DND-41 (cell line): ENCODE measurements at regions not wholly inside any gene's neighbourhood (a gene's known extent, or its start where the extent isn't known, plus 50 kb on each side); places are given as distances from the start of the nearest gene placed in this dataset.

Experiments used
- ATAC-seq: fragments of 200-7000 bp; cut with Tn5 transposase; 3 replicates; pipeline ENCODE4 v1.9.1; 2021; ENCODE audit warnings: low read depth; ENCODE audit not compliant: insufficient read depth
- DNase-seq: peaks from one replicate; pipeline ENCODE4 v3.0.0-alpha.2; 2020
- H2AFZ ChIP-seq: 2 replicates; pipeline ENCODE4 v1.6.0; 2012; ENCODE audit warnings: low read depth, low read length
- H3K27ac ChIP-seq: 2 replicates; pipeline ENCODE4 v1.5.1; 2012; ENCODE audit warnings: low read length, inconsistent platforms
- H3K27me3 ChIP-seq: fragments of 200-600 bp; sonication (generic); 2 replicates; pipeline ENCODE4 v1.6.0; 2012; ENCODE audit warnings: low read length, mild to moderate bottlenecking, inconsistent platforms; ENCODE audit not compliant: insufficient read depth, poor library complexity
- H3K36me3 ChIP-seq: 2 replicates; pipeline ENCODE4 v1.5.1; 2012; ENCODE audit warnings: low read length, inconsistent platforms; ENCODE audit not compliant: insufficient read depth
- H3K4me1 ChIP-seq: 2 replicates; pipeline ENCODE4 v1.5.1; 2012; ENCODE audit warnings: mild to moderate bottlenecking, low read length; ENCODE audit not compliant: insufficient read depth
- H3K4me2 ChIP-seq: 2 replicates; pipeline ENCODE4 v1.6.0; 2012; ENCODE audit warnings: mild to moderate bottlenecking, moderate library complexity, low read length, inconsistent platforms; ENCODE audit not compliant: insufficient read depth
- H3K4me3 ChIP-seq, 2 experiments: fragments of 200-600 bp in 1 of 2; shearing (Covaris generic) in 1 of 2; 2 replicates each; pipeline ENCODE4 v1.5.1; 2012 to 2016; ENCODE audit warnings: inconsistent platforms in 2 of 2, low read length in 2 of 2, mild to moderate bottlenecking in 2 of 2, low read depth in 1 of 2, moderate library complexity in 1 of 2
- H3K79me2 ChIP-seq: 2 replicates; pipeline ENCODE4 v1.6.0; 2012; ENCODE audit warnings: low read length, inconsistent platforms; ENCODE audit not compliant: insufficient read depth
- H3K9ac ChIP-seq: 2 replicates; pipeline ENCODE4 v1.6.0; 2012; ENCODE audit warnings: low read depth, mild to moderate bottlenecking, inconsistent platforms, low read length, moderate library complexity
- H3K9me3 ChIP-seq: 2 replicates; pipeline ENCODE4 v1.5.1; 2012; ENCODE audit warnings: low read length, moderate library complexity, mild to moderate bottlenecking, inconsistent platforms; ENCODE audit not compliant: insufficient read depth, severe bottlenecking
- H4K20me1 ChIP-seq: 2 replicates; pipeline ENCODE4 v1.6.0; 2012; ENCODE audit warnings: low read length; ENCODE audit not compliant: insufficient read depth
- CTCF ChIP-seq: IDR thresholded peaks from 2 replicates; pipeline ENCODE4 v1.5.1; 2012; ENCODE audit warnings: borderline replicate concordance, low read length, moderate library complexity, mild to moderate bottlenecking; ENCODE audit not compliant: poor library complexity, severe bottlenecking; ENCODE audit errors: extremely low read depth
- EZH2 ChIP-seq: IDR thresholded peaks from 3 replicates; pipeline ENCODE4 v1.6.1; 2012; ENCODE audit warnings: borderline replicate concordance, low read depth, mild to moderate bottlenecking, moderate library complexity, low read length, inconsistent platforms; ENCODE audit not compliant: severe bottlenecking

DNA sequence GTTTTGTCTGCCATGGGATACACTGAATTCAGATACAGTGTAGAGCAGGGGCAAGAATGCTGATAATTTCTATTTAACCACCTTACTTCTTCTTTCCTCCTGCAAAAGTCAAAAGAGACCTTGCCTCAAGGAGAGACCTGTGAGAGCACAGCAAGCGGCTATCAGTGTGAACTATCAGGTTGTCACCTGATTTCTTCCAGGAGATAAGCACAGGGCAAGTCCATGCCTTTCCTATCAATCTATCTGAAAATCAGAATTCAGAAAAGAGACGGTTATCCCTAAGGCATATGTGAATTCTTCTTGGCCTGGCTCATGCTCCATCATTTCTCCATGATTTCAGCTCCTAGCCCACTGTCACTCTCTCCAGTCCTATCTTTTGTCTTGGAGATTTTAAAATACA lies 128.9 kb upstream of the CCND2 start:
- Histone ChIP-seq H4K20me1 (no peaks in the 10 kb centered on the region), H3K4me1 (peaks cover 20% of the 10 kb centered on the region), H2AFZ (no peak overlapping the region), H3K9me3 (no peaks in the 10 kb centered on the region), H3K79me2 (no peaks in the 10 kb centered on the region), H3K27ac (no peak overlapping the region), H3K4me2 (no peak overlapping the region), H3K4me3 (no peak overlapping the region), H3K36me3 (no peaks in the 10 kb centered on the region), H3K9ac (no peak overlapping the region), H3K27me3 (no peaks in the 10 kb centered on the region)
- ATAC-seq (no peak), DNase-seq (no peak)
- no peak for TF ChIP-seq EZH2
- TF ChIP-seq CTCF, result no peak

DNA sequence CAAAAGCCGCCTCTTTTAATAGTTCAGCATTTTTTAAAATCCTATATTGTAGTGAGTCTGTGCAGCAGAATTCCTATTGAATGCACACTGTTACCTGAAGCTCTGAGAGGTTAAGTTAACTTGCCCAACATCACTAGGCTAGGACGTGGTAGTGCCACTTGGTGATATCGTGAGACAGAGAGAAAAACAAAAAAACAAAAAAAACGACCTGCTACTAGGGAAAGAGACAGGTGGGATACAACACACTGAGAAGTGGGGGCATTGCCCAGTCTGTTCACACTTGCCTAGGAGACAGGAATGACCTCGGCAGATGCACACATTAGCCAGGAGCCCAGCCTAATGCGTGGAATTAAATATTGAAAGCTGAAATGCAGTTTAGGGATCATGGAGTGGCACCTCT lies 129.7 kb upstream of the CCND2 start:
- no peaks in the 10 kb centered on the region for H3K27me3 ChIP-seq
- DNase-seq (no peak), ATAC-seq (no peak)
- peaks cover 20% of the 10 kb centered on the region for H3K4me1 ChIP-seq
- no peaks in the 10 kb centered on the region for H3K36me3 ChIP-seq
- H3K4me2 ChIP-seq, result no peak overlapping the region
- no peak overlapping the region for H3K4me3 ChIP-seq
- no peak for TF ChIP-seq EZH2
- no peak for TF ChIP-seq CTCF
- no peak overlapping the region for H2AFZ ChIP-seq
- no peaks in the 10 kb centered on the region for H3K79me2 ChIP-seq
- no peak overlapping the region for H3K27ac ChIP-seq
- no peaks in the 10 kb centered on the region for H4K20me1 ChIP-seq
- no peaks in the 10 kb centered on the region for H3K9me3 ChIP-seq
- H3K9ac ChIP-seq, result no peak overlapping the region

GRCh38 chr12:4141348-4142270 lies 132.0 kb upstream of the CCND2 start:
- no peaks in the 10 kb centered on the region for H3K9me3 ChIP-seq
- peak overlapping the region; percentile 83; the same call in 1 of the 2 replicates for H3K27ac ChIP-seq
- H3K27me3 ChIP-seq, result no peaks in the 10 kb centered on the region
- no peaks in the 10 kb centered on the region for H3K36me3 ChIP-seq
- H3K9ac ChIP-seq, result no peak overlapping the region
- TF ChIP-seq EZH2, result no peak
- no peak for ATAC-seq
- H3K79me2 ChIP-seq, result no peaks in the 10 kb centered on the region
- peak overlapping the region; percentile 83; the same call in 1 of the 2 replicates for H2AFZ ChIP-seq
- H3K4me2 ChIP-seq, result no peak overlapping the region
- H4K20me1 ChIP-seq, result no peaks in the 10 kb centered on the region
- no peak overlapping the region for H3K4me3 ChIP-seq
- no peak for DNase-seq
- peaks cover 20% of the 10 kb centered on the region for H3K4me1 ChIP-seq

- H3K36me3 ChIP-seq, result no peaks in the 10 kb centered on the region
- no peak overlapping the region for H3K9ac ChIP-seq
- H3K4me3 ChIP-seq, result no peak overlapping the region
- ATAC-seq (no peak), DNase-seq (no peak)
- H3K27me3 ChIP-seq, result no peaks in the 10 kb centered on the region
- no peak overlapping the region for H3K4me2 ChIP-seq
- H3K4me1 ChIP-seq, result peaks cover 28% of the 10 kb centered on the region
- TF ChIP-seq CTCF (no peak), EZH2 (no peak)
- no peak overlapping the region for H2AFZ ChIP-seq
- H3K27ac ChIP-seq, result no peak overlapping the region
- no peaks in the 10 kb centered on the region for H3K9me3 ChIP-seq
- H3K79me2 ChIP-seq, result no peaks in the 10 kb centered on the region
- H4K20me1 ChIP-seq, result no peaks in the 10 kb centered on the region
Measured at GRCh38 chr12:4140581-4141301, 132.8 kb upstream of the CCND2 start.
